ENCODE measurements at regions not wholly inside any gene's neighbourhood (a gene's known extent, or its start where the extent isn't known, plus 50 kb on each side); places are given as distances from the start of the nearest gene placed in this dataset.

DNA sequence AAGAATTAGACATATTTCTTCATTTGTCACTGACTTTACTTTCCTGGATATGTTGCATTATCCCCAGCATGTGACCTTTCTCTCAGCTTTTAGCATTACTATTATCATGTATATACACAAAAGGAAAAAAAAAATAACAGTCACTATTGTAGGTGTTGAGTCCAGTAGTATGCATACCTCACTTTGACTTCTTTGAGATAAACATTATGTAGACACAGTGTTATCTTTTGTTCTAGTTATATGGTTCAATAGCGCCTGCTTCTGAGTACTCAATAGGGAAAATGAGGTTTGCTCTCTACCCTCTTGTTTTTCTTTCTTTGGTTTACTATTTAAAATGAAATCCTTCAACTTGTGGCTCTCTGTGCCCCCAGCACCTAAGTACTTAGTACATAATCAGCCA lies 409.6 kb upstream of the PKN2 start:
- no peaks in the 10 kb centered on the region for H3K27me3 ChIP-seq (replicated peaks; ENCODE audit: insufficient read depth, low read depth, low read length, poor library complexity)
- intact Hi-C loops (cut with micrococcal nuclease; ENCODE audit: unreplicated experiment) = no loop called here
- H3K9me3 ChIP-seq (ENCODE audit: low read depth, low read length, poor library complexity, severe bottlenecking) = no peaks in the 10 kb centered on the region
- no peak overlapping the region for H3K27ac ChIP-seq (ENCODE audit: low read depth, low read length, poor library complexity, severe bottlenecking)
- H3K36me3 ChIP-seq (ENCODE audit: insufficient read depth, low read length, poor library complexity, severe bottlenecking) = no peaks in the 10 kb centered on the region
- BruUV-seq (replicated peaks) = no TSS peak
- DNase-seq (ENCODE audit: low spot score) = no peak
- no peaks in the 10 kb centered on the region for H3K4me1 ChIP-seq (ENCODE audit: insufficient read depth, low read length, poor library complexity, severe bottlenecking)
- ChIA-PET POLR2A (ENCODE audit: low non-redundant PET) (no interaction called here), CTCF (no interaction called here)
- H3K4me3 ChIP-seq (ENCODE audit: low read depth, low read length, poor library complexity, severe bottlenecking) = no peak overlapping the region
- no peak for TF ChIP-seq EZH2 (IDR thresholded peaks at IDR 0.05; ENCODE audit: borderline replicate concordance, low read depth, low read length, poor library complexity, severe bottlenecking)
- TF ChIP-seq, protein P1, sequence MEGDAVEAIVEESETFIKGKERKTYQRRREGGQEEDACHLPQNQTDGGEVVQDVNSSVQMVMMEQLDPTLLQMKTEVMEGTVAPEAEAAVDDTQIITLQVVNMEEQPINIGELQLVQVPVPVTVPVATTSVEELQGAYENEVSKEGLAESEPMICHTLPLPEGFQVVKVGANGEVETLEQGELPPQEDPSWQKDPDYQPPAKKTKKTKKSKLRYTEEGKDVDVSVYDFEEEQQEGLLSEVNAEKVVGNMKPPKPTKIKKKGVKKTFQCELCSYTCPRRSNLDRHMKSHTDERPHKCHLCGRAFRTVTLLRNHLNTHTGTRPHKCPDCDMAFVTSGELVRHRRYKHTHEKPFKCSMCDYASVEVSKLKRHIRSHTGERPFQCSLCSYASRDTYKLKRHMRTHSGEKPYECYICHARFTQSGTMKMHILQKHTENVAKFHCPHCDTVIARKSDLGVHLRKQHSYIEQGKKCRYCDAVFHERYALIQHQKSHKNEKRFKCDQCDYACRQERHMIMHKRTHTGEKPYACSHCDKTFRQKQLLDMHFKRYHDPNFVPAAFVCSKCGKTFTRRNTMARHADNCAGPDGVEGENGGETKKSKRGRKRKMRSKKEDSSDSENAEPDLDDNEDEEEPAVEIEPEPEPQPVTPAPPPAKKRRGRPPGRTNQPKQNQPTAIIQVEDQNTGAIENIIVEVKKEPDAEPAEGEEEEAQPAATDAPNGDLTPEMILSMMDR (conservative IDR thresholded peaks at IDR 0.05; ENCODE audit: low read depth, low read length) = no peak

GRCh38 chr1:88275259-88275862 lies 408.7 kb upstream of the PKN2 start:
- no TSS peak for BruUV-seq (replicated peaks)
- no peak overlapping the region for H3K4me3 ChIP-seq (ENCODE audit: low read depth, low read length, poor library complexity, severe bottlenecking)
- intact Hi-C loops (cut with micrococcal nuclease; ENCODE audit: unreplicated experiment) = no loop called here
- POLR2A ChIA-PET (ENCODE audit: low non-redundant PET) = no interaction called here
- no peak overlapping the region for H3K27ac ChIP-seq (ENCODE audit: low read depth, low read length, poor library complexity, severe bottlenecking)
- no peak for DNase-seq (ENCODE audit: low spot score)
- H3K9me3 ChIP-seq (ENCODE audit: low read depth, low read length, poor library complexity, severe bottlenecking) = no peaks in the 10 kb centered on the region
- no peaks in the 10 kb centered on the region for H3K4me1 ChIP-seq (ENCODE audit: insufficient read depth, low read length, poor library complexity, severe bottlenecking)
- no peak for TF ChIP-seq EZH2 (IDR thresholded peaks at IDR 0.05; ENCODE audit: borderline replicate concordance, low read depth, low read length, poor library complexity, severe bottlenecking)
- TF ChIP-seq, protein P1 (conservative IDR thresholded peaks at IDR 0.05; ENCODE audit: low read depth, low read length) = no peak
- no peaks in the 10 kb centered on the region for H3K36me3 ChIP-seq (ENCODE audit: insufficient read depth, low read length, poor library complexity, severe bottlenecking)
- H3K27me3 ChIP-seq (replicated peaks; ENCODE audit: insufficient read depth, low read depth, low read length, poor library complexity) = no peaks in the 10 kb centered on the region
- CTCF ChIA-PET = no interaction called here

- CTCF ChIA-PET = no interaction called here
Observed at GRCh38 chr1:88276163-88276562, 407.9 kb upstream of the PKN2 start.

More at GRCh38 chr1:88276163-88276562, 407.9 kb upstream of the PKN2 start:
- Histone ChIP-seq H3K9me3 (ENCODE audit: low read depth, low read length, poor library complexity, severe bottlenecking) (no peaks in the 10 kb centered on the region), H3K4me1 (ENCODE audit: insufficient read depth, low read length, poor library complexity, severe bottlenecking) (no peaks in the 10 kb centered on the region), H3K27me3 (replicated peaks; ENCODE audit: insufficient read depth, low read depth, low read length, poor library complexity) (no peaks in the 10 kb centered on the region), H3K36me3 (ENCODE audit: insufficient read depth, low read length, poor library complexity, severe bottlenecking) (no peaks in the 10 kb centered on the region), H3K27ac (ENCODE audit: low read depth, low read length, poor library complexity, severe bottlenecking) (no peak overlapping the region), H3K4me3 (ENCODE audit: low read depth, low read length, poor library complexity, severe bottlenecking) (no peak overlapping the region)
- intact Hi-C loops (cut with micrococcal nuclease; ENCODE audit: unreplicated experiment) = no loop called here
- BruUV-seq (replicated peaks) = no TSS peak
- TF ChIP-seq, protein P1 (conservative IDR thresholded peaks at IDR 0.05; ENCODE audit: low read depth, low read length) = no peak
- no peak for TF ChIP-seq EZH2 (IDR thresholded peaks at IDR 0.05; ENCODE audit: borderline replicate concordance, low read depth, low read length, poor library complexity, severe bottlenecking)
- POLR2A ChIA-PET (ENCODE audit: low non-redundant PET) = no interaction called here
- no peak for DNase-seq (ENCODE audit: low spot score)

All from A673 (cell line).